ENCODE measurements at regions not wholly inside any gene's neighbourhood (a gene's known extent, or its start where the extent isn't known, plus 50 kb on each side); places are given as distances from the start of the nearest gene placed in this dataset.

DNA sequence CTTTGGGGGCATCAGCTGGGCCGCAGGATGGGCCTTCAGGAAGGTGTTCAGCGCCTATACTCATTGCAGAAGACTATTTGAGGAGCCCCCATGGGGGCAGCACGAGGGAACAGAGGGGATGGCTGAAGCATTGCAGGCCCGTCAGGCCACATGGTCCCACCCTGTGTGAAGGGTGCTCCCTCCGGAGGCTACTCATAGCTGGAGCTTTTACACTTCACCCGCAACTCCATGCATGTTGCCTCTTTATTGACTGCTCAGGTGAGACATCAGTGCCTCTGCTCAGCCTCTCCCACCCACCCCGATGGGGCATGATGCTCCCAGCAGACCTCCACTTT lies 1500.9 kb downstream of the TBC1D22A start:
- in situ Hi-C loops (cut with HindIII; ENCODE audit: low pct_unique_long_range_greater_than_20kb, low sequenced_read_pairs), result no loop called here
- no peak for DNase-seq (ENCODE audit: low read depth, low spot score)
- no peaks in the 10 kb centered on the region; the same call in 1 of the 2 replicates for H3K27me3 ChIP-seq (ENCODE audit: control insufficient read depth, insufficient read depth, low read length)
- no peaks in the 10 kb centered on the region for H3K36me3 ChIP-seq (ENCODE audit: control insufficient read depth, insufficient read depth, low read length)
- CTCF ChIA-PET, result no interaction called here
- no peak for ATAC-seq
- POLR2A ChIA-PET, result no interaction called here
- intact Hi-C loops (cut with micrococcal nuclease; ENCODE audit: unreplicated experiment), result no loop called here
- no peak overlapping the region for H3K4me3 ChIP-seq (ENCODE audit: low read depth in 2 of 2, low read length in 2 of 2)
- H3K27ac ChIP-seq (ENCODE audit: low read length), result no peak overlapping the region
- no peaks in the 10 kb centered on the region for H3K9me3 ChIP-seq (ENCODE audit: control insufficient read depth, insufficient read depth, low read depth, low read length)
- TF ChIP-seq SIN3A (IDR thresholded peaks at IDR 0.05; ENCODE audit: borderline replicate concordance, insufficient read depth, low read depth, low read length) (no peak), POLR2AphosphoS5 (IDR thresholded peaks at IDR 0.05; ENCODE audit: low read depth, low read length) (no peak), TCF7L2 (IDR thresholded peaks at IDR 0.05; ENCODE audit: low read depth, low read length) (no peak)
- TF ChIP-seq, protein P1, sequence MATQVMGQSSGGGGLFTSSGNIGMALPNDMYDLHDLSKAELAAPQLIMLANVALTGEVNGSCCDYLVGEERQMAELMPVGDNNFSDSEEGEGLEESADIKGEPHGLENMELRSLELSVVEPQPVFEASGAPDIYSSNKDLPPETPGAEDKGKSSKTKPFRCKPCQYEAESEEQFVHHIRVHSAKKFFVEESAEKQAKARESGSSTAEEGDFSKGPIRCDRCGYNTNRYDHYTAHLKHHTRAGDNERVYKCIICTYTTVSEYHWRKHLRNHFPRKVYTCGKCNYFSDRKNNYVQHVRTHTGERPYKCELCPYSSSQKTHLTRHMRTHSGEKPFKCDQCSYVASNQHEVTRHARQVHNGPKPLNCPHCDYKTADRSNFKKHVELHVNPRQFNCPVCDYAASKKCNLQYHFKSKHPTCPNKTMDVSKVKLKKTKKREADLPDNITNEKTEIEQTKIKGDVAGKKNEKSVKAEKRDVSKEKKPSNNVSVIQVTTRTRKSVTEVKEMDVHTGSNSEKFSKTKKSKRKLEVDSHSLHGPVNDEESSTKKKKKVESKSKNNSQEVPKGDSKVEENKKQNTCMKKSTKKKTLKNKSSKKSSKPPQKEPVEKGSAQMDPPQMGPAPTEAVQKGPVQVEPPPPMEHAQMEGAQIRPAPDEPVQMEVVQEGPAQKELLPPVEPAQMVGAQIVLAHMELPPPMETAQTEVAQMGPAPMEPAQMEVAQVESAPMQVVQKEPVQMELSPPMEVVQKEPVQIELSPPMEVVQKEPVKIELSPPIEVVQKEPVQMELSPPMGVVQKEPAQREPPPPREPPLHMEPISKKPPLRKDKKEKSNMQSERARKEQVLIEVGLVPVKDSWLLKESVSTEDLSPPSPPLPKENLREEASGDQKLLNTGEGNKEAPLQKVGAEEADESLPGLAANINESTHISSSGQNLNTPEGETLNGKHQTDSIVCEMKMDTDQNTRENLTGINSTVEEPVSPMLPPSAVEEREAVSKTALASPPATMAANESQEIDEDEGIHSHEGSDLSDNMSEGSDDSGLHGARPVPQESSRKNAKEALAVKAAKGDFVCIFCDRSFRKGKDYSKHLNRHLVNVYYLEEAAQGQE (IDR thresholded peaks at IDR 0.05; ENCODE audit: insufficient read depth in 1 of 2, low read depth in 2 of 2, low read length in 1 of 2), result no peak
- TF ChIP-seq, protein P2, sequence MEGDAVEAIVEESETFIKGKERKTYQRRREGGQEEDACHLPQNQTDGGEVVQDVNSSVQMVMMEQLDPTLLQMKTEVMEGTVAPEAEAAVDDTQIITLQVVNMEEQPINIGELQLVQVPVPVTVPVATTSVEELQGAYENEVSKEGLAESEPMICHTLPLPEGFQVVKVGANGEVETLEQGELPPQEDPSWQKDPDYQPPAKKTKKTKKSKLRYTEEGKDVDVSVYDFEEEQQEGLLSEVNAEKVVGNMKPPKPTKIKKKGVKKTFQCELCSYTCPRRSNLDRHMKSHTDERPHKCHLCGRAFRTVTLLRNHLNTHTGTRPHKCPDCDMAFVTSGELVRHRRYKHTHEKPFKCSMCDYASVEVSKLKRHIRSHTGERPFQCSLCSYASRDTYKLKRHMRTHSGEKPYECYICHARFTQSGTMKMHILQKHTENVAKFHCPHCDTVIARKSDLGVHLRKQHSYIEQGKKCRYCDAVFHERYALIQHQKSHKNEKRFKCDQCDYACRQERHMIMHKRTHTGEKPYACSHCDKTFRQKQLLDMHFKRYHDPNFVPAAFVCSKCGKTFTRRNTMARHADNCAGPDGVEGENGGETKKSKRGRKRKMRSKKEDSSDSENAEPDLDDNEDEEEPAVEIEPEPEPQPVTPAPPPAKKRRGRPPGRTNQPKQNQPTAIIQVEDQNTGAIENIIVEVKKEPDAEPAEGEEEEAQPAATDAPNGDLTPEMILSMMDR (IDR thresholded peaks at IDR 0.05), result no peak
- BruUV-seq (replicated peaks), result no TSS peak
- H3K4me1 ChIP-seq (ENCODE audit: control insufficient read depth, insufficient read depth, low read length), result no peaks in the 10 kb centered on the region

DNA sequence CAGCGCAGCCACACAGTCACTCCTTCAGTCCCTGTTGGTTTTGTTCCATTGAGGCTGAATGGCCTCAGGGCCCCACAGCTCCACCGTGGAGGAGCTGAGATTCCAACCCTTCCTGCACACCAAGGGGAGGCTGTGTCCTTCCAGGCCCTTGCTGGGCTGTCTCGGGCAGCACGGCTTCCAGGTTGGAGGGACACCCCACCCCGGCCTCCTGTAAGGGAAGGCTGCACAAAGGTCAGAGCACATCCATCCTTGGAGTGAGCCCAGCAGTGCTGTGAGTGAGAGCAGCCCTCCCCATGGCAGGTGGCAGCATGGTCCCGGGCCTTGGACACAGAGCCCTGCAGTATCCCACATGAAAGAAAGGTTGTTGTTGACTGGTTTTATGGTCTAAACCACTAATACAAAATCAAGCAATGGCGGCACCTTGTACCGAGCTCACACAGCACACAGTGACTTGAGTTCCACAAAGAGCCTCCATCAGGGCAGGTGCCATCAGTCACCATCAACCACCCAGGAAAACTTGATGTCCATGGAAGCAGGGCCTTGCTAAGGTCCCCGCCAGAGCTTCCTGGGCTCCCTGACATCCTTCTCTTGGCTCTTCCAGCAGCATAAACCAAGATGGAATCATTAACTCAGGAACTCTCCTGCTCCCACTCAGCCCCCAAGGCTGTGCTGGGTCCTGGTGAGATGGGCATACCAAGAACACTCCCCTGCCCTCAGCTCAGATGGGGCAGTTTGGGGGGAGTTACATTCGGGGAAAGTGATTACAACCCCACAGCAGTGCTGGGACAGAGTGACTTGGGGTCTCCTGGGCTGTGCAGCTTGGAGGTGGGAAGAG lies 1500.4 kb downstream of the TBC1D22A start:
- DNase-seq (ENCODE audit: low read depth, low spot score), result no peak
- BruUV-seq (replicated peaks), result no TSS peak

More for the DNA sequence above, 1500.4 kb downstream of the TBC1D22A start:
- Histone ChIP-seq H3K4me3 (ENCODE audit: low read depth in 2 of 2, low read length in 2 of 2) (no peak overlapping the region), H3K27ac (ENCODE audit: low read length) (no peak overlapping the region), H3K36me3 (ENCODE audit: control insufficient read depth, insufficient read depth, low read length) (no peaks in the 10 kb centered on the region), H3K4me1 (ENCODE audit: control insufficient read depth, insufficient read depth, low read length) (no peaks in the 10 kb centered on the region), H3K9me3 (ENCODE audit: control insufficient read depth, insufficient read depth, low read depth, low read length) (no peaks in the 10 kb centered on the region), H3K27me3 (ENCODE audit: control insufficient read depth, insufficient read depth, low read length) (peaks cover 1% of the 10 kb centered on the region; the same call in 1 of the 2 replicates)
- intact Hi-C loops (cut with micrococcal nuclease; ENCODE audit: unreplicated experiment), result no loop called here
- POLR2A ChIA-PET, result no interaction called here
- ATAC-seq, result no peak
- CTCF ChIA-PET, result no interaction called here
- TF ChIP-seq, protein P2 (IDR thresholded peaks at IDR 0.05), result no peak
- TF ChIP-seq POLR2AphosphoS5 (IDR thresholded peaks at IDR 0.05; ENCODE audit: low read depth, low read length), result no peak
- TF ChIP-seq TCF7L2 (IDR thresholded peaks at IDR 0.05; ENCODE audit: low read depth, low read length), result no peak
- no peak for TF ChIP-seq SIN3A (IDR thresholded peaks at IDR 0.05; ENCODE audit: borderline replicate concordance, insufficient read depth, low read depth, low read length)
- TF ChIP-seq, protein P1 (IDR thresholded peaks at IDR 0.05; ENCODE audit: insufficient read depth in 1 of 2, low read depth in 2 of 2, low read length in 1 of 2), result no peak
- in situ Hi-C loops (cut with HindIII; ENCODE audit: low pct_unique_long_range_greater_than_20kb, low sequenced_read_pairs), result no loop called here

Data from Panc1 (cell line).